GM23338 (cell line): ENCODE measurements at regions not wholly inside any gene's neighbourhood (a gene's known extent, or its start where the extent isn't known, plus 50 kb on each side); places are given as distances from the start of the nearest gene placed in this dataset.

Experiments
- ATAC-seq: fragments of 200-7000 bp; cut with Tn5 transposase; 3 replicates; pipeline ENCODE4 v1.9.1; 2020
- DNase-seq: peaks from one replicate; pipeline ENCODE4 v3.0.0-alpha.2; 2015; ENCODE audit warnings: low spot score
- H2AFZ ChIP-seq: fragments of 200-600 bp; sonication (generic); 2 replicates; pipeline ENCODE4 v1.8.0; 2016; ENCODE audit warnings: antibody characterized with exemption, mild to moderate bottlenecking, moderate library complexity
- H3F3A ChIP-seq: fragments of 200-600 bp; sonication (generic); replicated peaks from 2 replicates; pipeline ENCODE4 v1.8.0; 2017; ENCODE audit warnings: antibody characterized with exemption, mixed run types, low read depth
- H3K27ac ChIP-seq: fragments of 200-600 bp; sonication (generic); 2 replicates; pipeline ENCODE4 v1.6.1; 2016; ENCODE audit warnings: low read depth
- H3K27me3 ChIP-seq: fragments of 200-600 bp; sonication (generic); 2 replicates; pipeline ENCODE4 v1.8.0; 2016; ENCODE audit warnings: mild to moderate bottlenecking, mixed run types, moderate library complexity; ENCODE audit not compliant: insufficient read depth
- H3K36me3 ChIP-seq: fragments of 200-600 bp; sonication (generic); 2 replicates; pipeline ENCODE4 v1.8.0; 2016; ENCODE audit warnings: mild to moderate bottlenecking; ENCODE audit not compliant: insufficient read depth
- H3K4me1 ChIP-seq: fragments of 200-600 bp; sonication (generic); 2 replicates; pipeline ENCODE4 v1.8.0; 2016; ENCODE audit warnings: mild to moderate bottlenecking, moderate library complexity; ENCODE audit not compliant: insufficient read depth
- H3K4me2 ChIP-seq: fragments of 200-600 bp; sonication (generic); 2 replicates; pipeline ENCODE4 v1.7.1; 2017; ENCODE audit warnings: mixed run types
- H3K4me3 ChIP-seq: fragments of 200-600 bp; sonication (generic); 2 replicates; pipeline ENCODE4 v1.6.1; 2016; ENCODE audit warnings: mixed run types
- H3K79me2 ChIP-seq: fragments of 200-600 bp; sonication (generic); replicated peaks from 2 replicates; pipeline ENCODE4 v1.8.0; 2017; ENCODE audit warnings: mild to moderate bottlenecking; ENCODE audit not compliant: insufficient read depth
- H3K9me2 ChIP-seq: fragments of 200-600 bp; sonication (generic); 2 replicates; pipeline ENCODE4 v1.8.0; 2017; ENCODE audit not compliant: insufficient read depth
- H4K20me1 ChIP-seq: fragments of 200-600 bp; sonication (generic); replicated peaks from 2 replicates; pipeline ENCODE4 v1.8.0; 2017; ENCODE audit warnings: mild to moderate bottlenecking; ENCODE audit not compliant: insufficient read depth
- H3K27ac Mint-ChIP-seq: 2 replicates; pipeline ENCODE4 v1.8.0; 2020; ENCODE audit warnings: inconsistent platforms, mild to moderate bottlenecking, moderate library complexity, mixed read lengths
- H3K27me3 Mint-ChIP-seq: 3 replicates; pipeline ENCODE4 v1.8.0; 2022; ENCODE audit warnings: low read depth, mild to moderate bottlenecking, moderate library complexity, mixed read lengths, inconsistent platforms; ENCODE audit not compliant: insufficient read depth, poor library complexity
- H3K36me3 Mint-ChIP-seq: 3 replicates; pipeline ENCODE4 v1.8.0; 2021; ENCODE audit warnings: low read depth, mild to moderate bottlenecking, inconsistent platforms, moderate library complexity, mixed read lengths
- H3K4me1 Mint-ChIP-seq: 3 replicates; pipeline ENCODE4 v1.8.0; 2020; ENCODE audit warnings: mild to moderate bottlenecking, inconsistent platforms, mixed read lengths
- H3K4me3 Mint-ChIP-seq: 3 replicates; pipeline ENCODE4 v1.8.0; 2021; ENCODE audit warnings: moderate library complexity, mild to moderate bottlenecking, inconsistent platforms, mixed read lengths
- H3K9me3 Mint-ChIP-seq: 3 replicates; pipeline ENCODE4 v1.8.0; 2020; ENCODE audit warnings: moderate library complexity, mild to moderate bottlenecking, inconsistent platforms, mixed read lengths
- CREB1 ChIP-seq: fragments of 250-450 bp; sonication (Bioruptor Pico); IDR thresholded peaks from 2 replicates; pipeline ENCODE4 v1.5.0; 2020; ENCODE audit warnings: low read depth, mild to moderate bottlenecking, moderate library complexity
- CTCF ChIP-seq, 2 experiments: fragments of 200-600 bp in 1 of 2; sonication (generic) in 1 of 2; conservative IDR thresholded peaks; 2 replicates each; pipeline versions ENCODE4 v1.5.1 to v1.6.1; 2016 to 2017; ENCODE audit warnings: antibody characterized with exemption in 2 of 2, low read depth in 2 of 2, mild to moderate bottlenecking in 2 of 2, moderate library complexity in 1 of 2
- EZH2phosphoT487 ChIP-seq: fragments of 200-600 bp; sonication (generic); IDR thresholded peaks from one replicate; pipeline ENCODE4 v1.8.1; 2018; ENCODE audit warnings: antibody characterized with exemption; ENCODE audit not compliant: unreplicated experiment
- JUNB ChIP-seq: IDR thresholded peaks from one replicate; pipeline ENCODE4 v1.6.1; 2016; ENCODE audit warnings: antibody characterized with exemption; ENCODE audit not compliant: unreplicated experiment
- NANOG ChIP-seq: IDR thresholded peaks from 2 replicates; pipeline ENCODE4 v1.6.1; 2016; ENCODE audit warnings: antibody characterized with exemption, borderline replicate concordance
- POLR2AphosphoS5 ChIP-seq: IDR thresholded peaks from 2 replicates; pipeline ENCODE4 v1.6.1; 2016; ENCODE audit warnings: antibody characterized with exemption, low read depth
- STAT1 ChIP-seq: IDR thresholded peaks from one replicate; pipeline ENCODE4 v1.6.1; 2016; ENCODE audit warnings: antibody characterized with exemption; ENCODE audit not compliant: unreplicated experiment
- ZNF114 ChIP-seq: fragments of 250-450 bp; sonication (Bioruptor Pico); IDR thresholded peaks from 2 replicates; pipeline ENCODE4 v1.5.0; 2020; ENCODE audit warnings: mild to moderate bottlenecking, moderate library complexity
- ZNF331 ChIP-seq: fragments of 250-450 bp; sonication (Bioruptor Pico); IDR thresholded peaks from 2 replicates; pipeline ENCODE4 v1.5.0; 2020; ENCODE audit warnings: low read depth, mild to moderate bottlenecking, moderate library complexity
- ZNF462 ChIP-seq: fragments of 250-450 bp; sonication (Bioruptor Pico); IDR thresholded peaks from 2 replicates; pipeline ENCODE4 v1.5.0; 2020; ENCODE audit warnings: mild to moderate bottlenecking, moderate library complexity
- TF ChIP-seq, protein P1 (sequence below): IDR thresholded peaks from 2 replicates; pipeline ENCODE4 v1.6.1; 2016; ENCODE audit warnings: antibody characterized with exemption

DNA sequence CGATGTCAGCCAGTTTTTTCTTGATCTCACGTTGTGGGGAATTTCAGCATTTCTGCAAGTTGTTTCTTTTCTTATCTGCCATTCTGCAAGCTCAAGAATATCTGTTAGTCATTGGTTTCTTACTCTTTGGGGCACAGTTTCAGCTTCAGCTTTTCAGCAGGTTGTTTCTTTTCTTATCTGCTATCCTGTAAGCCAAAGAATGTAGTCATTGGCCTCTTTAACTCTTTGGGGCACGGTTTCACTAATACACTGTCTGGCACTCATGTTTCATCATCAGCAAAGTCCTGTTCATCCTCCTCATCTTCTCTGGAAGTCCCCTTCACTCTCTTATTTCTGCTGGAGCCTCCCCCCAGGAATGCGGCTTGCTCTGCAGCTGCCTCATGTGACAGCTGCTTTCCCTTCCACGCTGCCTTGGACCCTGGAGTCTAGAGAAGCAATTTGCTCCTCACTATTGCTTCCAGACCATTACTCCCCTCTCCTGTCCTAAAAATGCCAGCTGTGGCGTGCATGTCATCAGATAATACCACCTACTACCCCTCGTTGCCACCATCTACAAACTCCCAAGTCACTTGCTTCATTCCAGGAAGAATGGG lies 67.0 kb upstream of the CACNA1E start (continued):
- TF ChIP-seq ZNF462 (no peak), CTCF (conservative IDR thresholded peaks at IDR 0.05; ENCODE audit: low read depth in 2 of 2) (no peak), ZNF331 (CRISPR knock-in tag) (no peak), POLR2AphosphoS5 (no peak), NANOG (no peak)
- TF ChIP-seq, protein P1, sequence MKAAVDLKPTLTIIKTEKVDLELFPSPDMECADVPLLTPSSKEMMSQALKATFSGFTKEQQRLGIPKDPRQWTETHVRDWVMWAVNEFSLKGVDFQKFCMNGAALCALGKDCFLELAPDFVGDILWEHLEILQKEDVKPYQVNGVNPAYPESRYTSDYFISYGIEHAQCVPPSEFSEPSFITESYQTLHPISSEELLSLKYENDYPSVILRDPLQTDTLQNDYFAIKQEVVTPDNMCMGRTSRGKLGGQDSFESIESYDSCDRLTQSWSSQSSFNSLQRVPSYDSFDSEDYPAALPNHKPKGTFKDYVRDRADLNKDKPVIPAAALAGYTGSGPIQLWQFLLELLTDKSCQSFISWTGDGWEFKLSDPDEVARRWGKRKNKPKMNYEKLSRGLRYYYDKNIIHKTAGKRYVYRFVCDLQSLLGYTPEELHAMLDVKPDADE: no peak

GRCh38 chr1:181417915-181418314 lies 65.4 kb upstream of the CACNA1E start:
- Histone ChIP-seq H3K27ac (no peak overlapping the region), H3K9me2 (no peaks in the 10 kb centered on the region; the same call in 1 of the 2 replicates), H3K36me3 (no peaks in the 10 kb centered on the region), H3F3A (no peaks in the 10 kb centered on the region), H3K4me1 (no peaks in the 10 kb centered on the region), H3K79me2 (no peaks in the 10 kb centered on the region), H4K20me1 (no peaks in the 10 kb centered on the region), H2AFZ (no peak overlapping the region), H3K27me3 (no peaks in the 10 kb centered on the region), H3K4me3 (no peak overlapping the region), H3K4me2 (no peak overlapping the region)
- no peak for ATAC-seq
- H3K4me3 Mint-ChIP-seq: no peak overlapping the region
- no peaks in the 10 kb centered on the region for H3K36me3 Mint-ChIP-seq
- no peaks in the 10 kb centered on the region for H3K4me1 Mint-ChIP-seq
- no peaks in the 10 kb centered on the region for H3K9me3 Mint-ChIP-seq
- no peak for DNase-seq
- no peak overlapping the region for H3K27ac Mint-ChIP-seq
- no peaks in the 10 kb centered on the region for H3K27me3 Mint-ChIP-seq
- TF ChIP-seq ZNF331 (CRISPR knock-in tag) (no peak), POLR2AphosphoS5 (no peak), STAT1 (no peak), JUNB (no peak), CTCF (conservative IDR thresholded peaks at IDR 0.05; ENCODE audit: low read depth in 2 of 2) (no peak), CREB1 (CRISPR knock-in tag) (no peak), ZNF114 (no peak), EZH2phosphoT487 (no peak)
- TF ChIP-seq, protein P1: no peak
